SK-N-SH treated with all-trans-retinoic acid at 6 μM for 48 hours (cell line): ENCODE measurements at regions not wholly inside any gene's neighbourhood (a gene's known extent, or its start where the extent isn't known, plus 50 kb on each side); places are given as distances from the start of the nearest gene placed in this dataset.

Experiments
- ATAC-seq: fragments of 200-7000 bp; cut with Tn5 transposase; 3 replicates; pipeline ENCODE4 v1.9.1; 2020; ENCODE audit warnings: mild to moderate bottlenecking, moderate library complexity
- ARNTL ChIP-seq: fragments of 450-650 bp; formaldehyde crosslinking; IDR thresholded peaks from 2 replicates; pipeline ENCODE4 v1.5.0; 2020; ENCODE audit warnings: low read depth, mild to moderate bottlenecking, moderate library complexity, borderline replicate concordance
- BACH2 ChIP-seq: fragments of 250-450 bp; sonication (Bioruptor Pico); IDR thresholded peaks from 2 replicates; pipeline ENCODE4 v1.9.0; 2021; ENCODE audit warnings: mild to moderate bottlenecking, borderline replicate concordance
- CSDC2 ChIP-seq: fragments of 250-450 bp; sonication (Bioruptor Pico); IDR thresholded peaks from 2 replicates; pipeline ENCODE4 v1.5.0; 2020; ENCODE audit warnings: mild to moderate bottlenecking, moderate library complexity
- CSRNP3 ChIP-seq: fragments of 250-450 bp; sonication (Bioruptor Pico); IDR thresholded peaks from 2 replicates; pipeline ENCODE4 v1.5.1; 2021; ENCODE audit warnings: mild to moderate bottlenecking, moderate library complexity
- ESRRG ChIP-seq: fragments of 250-450 bp; sonication (Bioruptor Pico); IDR thresholded peaks from 2 replicates; pipeline ENCODE4 v1.6.1; 2021; ENCODE audit warnings: mild to moderate bottlenecking
- GLIS3 ChIP-seq: fragments of 250-450 bp; sonication (Bioruptor Pico); IDR thresholded peaks from 2 replicates; pipeline ENCODE4 v1.5.0; 2020; ENCODE audit warnings: mild to moderate bottlenecking, moderate library complexity
- ISL1 ChIP-seq: fragments of 250-450 bp; sonication (Bioruptor Pico); IDR thresholded peaks from 2 replicates; pipeline ENCODE4 v2.1.2; 2022; ENCODE audit warnings: mild to moderate bottlenecking, moderate library complexity
- OSR1 ChIP-seq: fragments of 250-450 bp; sonication (Bioruptor Pico); IDR thresholded peaks from 2 replicates; pipeline ENCODE4 v1.8.0; 2022; ENCODE audit warnings: moderate library complexity, mild to moderate bottlenecking, inconsistent platforms
- PPARA ChIP-seq: fragments of 250-450 bp; sonication (Bioruptor Pico); IDR thresholded peaks from 2 replicates; pipeline ENCODE4 v1.5.0; 2020; ENCODE audit warnings: mild to moderate bottlenecking, borderline replicate concordance
- RARB ChIP-seq: fragments of 250-450 bp; sonication (Bioruptor Pico); IDR thresholded peaks from 2 replicates; pipeline ENCODE4 v1.8.0; 2021; ENCODE audit warnings: mild to moderate bottlenecking, moderate library complexity
- SNAI2 ChIP-seq: fragments of 250-450 bp; sonication (Bioruptor Pico); IDR thresholded peaks from 2 replicates; pipeline ENCODE4 v1.5.0; 2020; ENCODE audit warnings: mild to moderate bottlenecking, moderate library complexity
- TCF4 ChIP-seq: fragments of 250-450 bp; sonication (Bioruptor Pico); IDR thresholded peaks from 2 replicates; pipeline ENCODE4 v1.8.0; 2021; ENCODE audit warnings: mild to moderate bottlenecking, moderate library complexity, borderline replicate concordance
- TOX ChIP-seq: fragments of 250-450 bp; sonication (Bioruptor Pico); IDR thresholded peaks from 2 replicates; pipeline ENCODE4 v1.8.0; 2021; ENCODE audit warnings: mild to moderate bottlenecking, moderate library complexity, borderline replicate concordance
- ZC3H10 ChIP-seq: fragments of 250-450 bp; sonication (Bioruptor Pico); IDR thresholded peaks from 2 replicates; pipeline ENCODE4 v1.5.1; 2021; ENCODE audit warnings: mild to moderate bottlenecking, moderate library complexity
- ZFP3 ChIP-seq: fragments of 250-450 bp; sonication (Bioruptor Pico); IDR thresholded peaks from 2 replicates; pipeline ENCODE4 v1.5.0; 2020; ENCODE audit warnings: mild to moderate bottlenecking, moderate library complexity
- ZFP30 ChIP-seq: fragments of 450-650 bp; formaldehyde crosslinking; IDR thresholded peaks from 2 replicates; pipeline ENCODE4 v1.5.0; 2022; ENCODE audit warnings: mild to moderate bottlenecking, moderate library complexity
- ZNF565 ChIP-seq: fragments of 450-650 bp; formaldehyde crosslinking; conservative IDR thresholded peaks from 2 replicates; pipeline ENCODE4 v1.5.0; 2020; ENCODE audit warnings: low read depth, mild to moderate bottlenecking, moderate library complexity
- ZNF70 ChIP-seq: fragments of 450-650 bp; formaldehyde crosslinking; IDR thresholded peaks from 2 replicates; pipeline ENCODE4 v1.5.0; 2020; ENCODE audit warnings: mild to moderate bottlenecking, moderate library complexity
- ZNF8 ChIP-seq: fragments of 450-650 bp; formaldehyde crosslinking; IDR thresholded peaks from 2 replicates; pipeline ENCODE4 v1.5.0; 2020; ENCODE audit warnings: mild to moderate bottlenecking, moderate library complexity
- TF ChIP-seq, protein P1 (sequence below): fragments of 250-450 bp; sonication (Bioruptor Pico); IDR thresholded peaks from 2 replicates; pipeline ENCODE4 v1.5.1; 2020; ENCODE audit warnings: low read depth, mild to moderate bottlenecking, moderate library complexity
- TF ChIP-seq, protein P2 (sequence below): fragments of 250-450 bp; sonication (Bioruptor Pico); IDR thresholded peaks from 2 replicates; pipeline ENCODE4 v1.8.0; 2021; ENCODE audit warnings: low read depth, mild to moderate bottlenecking, moderate library complexity, borderline replicate concordance
- TF ChIP-seq, protein P3 (sequence below): fragments of 250-450 bp; sonication (Bioruptor Pico); IDR thresholded peaks from 2 replicates; pipeline ENCODE4 v1.8.0; 2020; ENCODE audit warnings: mild to moderate bottlenecking, moderate library complexity, borderline replicate concordance

- TF ChIP-seq GLIS3 (CRISPR knock-in tag) (no peak), ZFP30 (CRISPR knock-in tag) (no peak), PPARA (no peak), ZC3H10 (no peak)
- TF ChIP-seq, protein P1, sequence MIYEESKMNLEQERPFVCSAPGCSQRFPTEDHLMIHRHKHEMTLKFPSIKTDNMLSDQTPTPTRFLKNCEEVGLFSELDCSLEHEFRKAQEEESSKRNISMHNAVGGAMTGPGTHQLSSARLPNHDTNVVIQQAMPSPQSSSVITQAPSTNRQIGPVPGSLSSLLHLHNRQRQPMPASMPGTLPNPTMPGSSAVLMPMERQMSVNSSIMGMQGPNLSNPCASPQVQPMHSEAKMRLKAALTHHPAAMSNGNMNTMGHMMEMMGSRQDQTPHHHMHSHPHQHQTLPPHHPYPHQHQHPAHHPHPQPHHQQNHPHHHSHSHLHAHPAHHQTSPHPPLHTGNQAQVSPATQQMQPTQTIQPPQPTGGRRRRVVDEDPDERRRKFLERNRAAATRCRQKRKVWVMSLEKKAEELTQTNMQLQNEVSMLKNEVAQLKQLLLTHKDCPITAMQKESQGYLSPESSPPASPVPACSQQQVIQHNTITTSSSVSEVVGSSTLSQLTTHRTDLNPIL (CRISPR knock-in tag) = no peak
Measured at GRCh38 chr3:145820170-145820569, 340.8 kb downstream of the PLOD2 start.

GRCh38 chr3:145842294-145842902 lies 318.6 kb downstream of the PLOD2 start:
- no peak for ATAC-seq
- no peak for TF ChIP-seq GLIS3 (CRISPR knock-in tag)
- no peak for TF ChIP-seq ZNF70 (CRISPR knock-in tag)
- TF ChIP-seq ESRRG (CRISPR knock-in tag) = no peak

More at GRCh38 chr3:145820170-145820569, 340.8 kb downstream of the PLOD2 start:
- no peak for ATAC-seq

- TF ChIP-seq PPARA = no peak
- TF ChIP-seq CSDC2 (CRISPR knock-in tag) = no peak
- TF ChIP-seq, protein P1 (CRISPR knock-in tag) = no peak
- TF ChIP-seq CSRNP3 (CRISPR knock-in tag) = no peak
- TF ChIP-seq BACH2 (CRISPR knock-in tag) = no peak
- TF ChIP-seq ESRRG (CRISPR knock-in tag) = no peak
- TF ChIP-seq ZC3H10 = no peak
- TF ChIP-seq SNAI2 (CRISPR knock-in tag) = no peak
- TF ChIP-seq ZFP3 = no peak
- no peak for TF ChIP-seq ZNF70 (CRISPR knock-in tag)
- TF ChIP-seq GLIS3 (CRISPR knock-in tag) = no peak
- no peak for TF ChIP-seq TOX (CRISPR knock-in tag)
- TF ChIP-seq TCF4 (CRISPR knock-in tag) = no peak
- TF ChIP-seq ZNF8 (CRISPR knock-in tag) = no peak
- TF ChIP-seq ZNF565 (CRISPR knock-in tag) = no peak
- TF ChIP-seq ARNTL (CRISPR knock-in tag) = no peak
- no peak for TF ChIP-seq RARB (CRISPR knock-in tag)
- TF ChIP-seq, protein P2, sequence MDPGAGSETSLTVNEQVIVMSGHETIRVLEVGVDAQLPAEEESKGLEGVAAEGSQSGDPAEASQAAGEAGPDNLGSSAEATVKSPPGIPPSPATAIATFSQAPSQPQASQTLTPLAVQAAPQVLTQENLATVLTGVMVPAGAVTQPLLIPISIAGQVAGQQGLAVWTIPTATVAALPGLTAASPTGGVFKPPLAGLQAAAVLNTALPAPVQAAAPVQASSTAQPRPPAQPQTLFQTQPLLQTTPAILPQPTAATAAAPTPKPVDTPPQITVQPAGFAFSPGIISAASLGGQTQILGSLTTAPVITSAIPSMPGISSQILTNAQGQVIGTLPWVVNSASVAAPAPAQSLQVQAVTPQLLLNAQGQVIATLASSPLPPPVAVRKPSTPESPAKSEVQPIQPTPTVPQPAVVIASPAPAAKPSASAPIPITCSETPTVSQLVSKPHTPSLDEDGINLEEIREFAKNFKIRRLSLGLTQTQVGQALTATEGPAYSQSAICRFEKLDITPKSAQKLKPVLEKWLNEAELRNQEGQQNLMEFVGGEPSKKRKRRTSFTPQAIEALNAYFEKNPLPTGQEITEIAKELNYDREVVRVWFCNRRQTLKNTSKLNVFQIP (CRISPR knock-in tag) = no peak
- TF ChIP-seq, all 23 proteins: peak for 0
- ATAC-seq = no peak
Measured at GRCh38 chr3:145843561-145843960, 317.4 kb downstream of the PLOD2 start.

DNA sequence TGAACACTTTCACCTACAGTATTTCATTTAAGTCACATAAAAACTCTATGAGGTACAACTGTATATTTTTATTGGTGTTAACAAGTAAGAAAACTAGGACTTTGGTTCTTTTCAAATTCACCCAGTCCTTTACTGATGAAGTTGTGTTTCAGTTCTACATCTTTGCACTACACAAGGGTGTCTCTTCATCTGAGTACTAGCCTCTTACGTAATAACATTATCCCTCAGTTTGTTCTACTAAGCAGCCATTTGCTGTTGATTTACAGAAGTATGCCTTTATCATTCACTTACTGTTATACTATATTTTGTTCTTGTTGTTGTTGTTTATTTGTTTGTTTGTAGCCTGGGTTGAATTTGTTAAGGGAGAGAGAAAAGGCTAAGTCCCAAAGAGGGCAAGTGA lies 311.9 kb downstream of the PLOD2 start:
- no peak for ATAC-seq
- no peak for TF ChIP-seq TOX (CRISPR knock-in tag)
- no peak for TF ChIP-seq CSDC2 (CRISPR knock-in tag)
- TF ChIP-seq, protein P3, sequence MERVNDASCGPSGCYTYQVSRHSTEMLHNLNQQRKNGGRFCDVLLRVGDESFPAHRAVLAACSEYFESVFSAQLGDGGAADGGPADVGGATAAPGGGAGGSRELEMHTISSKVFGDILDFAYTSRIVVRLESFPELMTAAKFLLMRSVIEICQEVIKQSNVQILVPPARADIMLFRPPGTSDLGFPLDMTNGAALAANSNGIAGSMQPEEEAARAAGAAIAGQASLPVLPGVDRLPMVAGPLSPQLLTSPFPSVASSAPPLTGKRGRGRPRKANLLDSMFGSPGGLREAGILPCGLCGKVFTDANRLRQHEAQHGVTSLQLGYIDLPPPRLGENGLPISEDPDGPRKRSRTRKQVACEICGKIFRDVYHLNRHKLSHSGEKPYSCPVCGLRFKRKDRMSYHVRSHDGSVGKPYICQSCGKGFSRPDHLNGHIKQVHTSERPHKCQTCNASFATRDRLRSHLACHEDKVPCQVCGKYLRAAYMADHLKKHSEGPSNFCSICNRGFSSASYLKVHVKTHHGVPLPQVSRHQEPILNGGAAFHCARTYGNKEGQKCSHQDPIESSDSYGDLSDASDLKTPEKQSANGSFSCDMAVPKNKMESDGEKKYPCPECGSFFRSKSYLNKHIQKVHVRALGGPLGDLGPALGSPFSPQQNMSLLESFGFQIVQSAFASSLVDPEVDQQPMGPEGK (CRISPR knock-in tag) = no peak
- TF ChIP-seq SNAI2 (CRISPR knock-in tag) = no peak
- TF ChIP-seq BACH2 (CRISPR knock-in tag) = no peak
- TF ChIP-seq ESRRG (CRISPR knock-in tag) = no peak
- no peak for TF ChIP-seq OSR1 (CRISPR knock-in tag)
- TF ChIP-seq PPARA = no peak
- TF ChIP-seq ZC3H10 = no peak
- no peak for TF ChIP-seq RARB (CRISPR knock-in tag)
- TF ChIP-seq ZFP3 = no peak
- no peak for TF ChIP-seq CSRNP3 (CRISPR knock-in tag)
- TF ChIP-seq ISL1 = no peak
- TF ChIP-seq ZNF565 (CRISPR knock-in tag) = no peak
- TF ChIP-seq ARNTL (CRISPR knock-in tag) = no peak
- TF ChIP-seq, protein P2 (CRISPR knock-in tag) = no peak
